ENCODE measurements at regions not wholly inside any gene's neighbourhood (a gene's known extent, or its start where the extent isn't known, plus 50 kb on each side); places are given as distances from the start of the nearest gene placed in this dataset.
A peak's percentile ranks its signal among the peaks of the same experiment; 100 is the strongest.

- DNase-seq, result no peak
These were observed 448.4 kb downstream of the COG6 start for GRCh38 chr13:40103864-40104263.

DNA sequence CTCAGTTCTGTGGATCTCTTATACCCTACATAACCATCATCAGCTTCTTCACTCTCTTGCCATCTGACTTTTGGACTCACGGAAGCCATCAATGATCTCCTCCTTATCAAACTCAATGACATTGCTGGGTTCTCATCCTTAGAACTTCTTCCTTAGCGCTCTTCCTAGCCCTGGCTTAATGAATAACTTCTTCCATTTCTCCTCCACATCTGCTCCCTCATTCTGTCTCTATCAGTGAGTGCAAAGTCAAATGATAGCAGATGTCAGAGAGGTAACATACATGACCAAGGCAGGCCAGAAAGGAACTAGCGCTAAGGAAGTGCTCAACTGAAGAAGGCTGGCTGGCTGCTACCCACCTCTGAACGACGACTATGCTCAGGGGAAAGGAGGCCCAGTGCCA lies 449.8 kb downstream of the COG6 start:
- DNase-seq, result no peak

DNA sequence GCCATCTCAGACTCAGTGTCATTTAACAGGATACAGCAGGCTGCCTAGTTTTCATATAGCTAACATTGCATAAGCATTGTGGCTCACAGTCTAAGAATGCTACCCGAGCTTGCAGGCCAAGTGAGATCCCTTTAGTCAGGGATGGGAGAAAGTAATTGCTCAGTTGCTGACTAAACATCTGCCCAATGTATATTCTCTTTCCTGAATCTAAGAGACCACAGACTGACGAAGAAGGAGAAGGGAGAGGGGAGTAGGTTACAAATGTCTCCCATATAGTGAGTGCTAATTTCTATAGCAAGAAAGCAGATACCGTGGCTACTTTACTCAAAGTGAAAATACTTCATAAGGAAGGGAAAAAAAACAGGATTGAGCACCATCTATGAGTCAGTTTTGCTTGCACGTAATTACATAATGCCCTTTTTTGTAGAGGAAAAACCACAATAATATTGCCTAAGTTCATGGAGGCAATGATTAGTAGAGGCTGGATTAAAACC lies 453.9 kb downstream of the COG6 start:
- no peak for DNase-seq

DNA sequence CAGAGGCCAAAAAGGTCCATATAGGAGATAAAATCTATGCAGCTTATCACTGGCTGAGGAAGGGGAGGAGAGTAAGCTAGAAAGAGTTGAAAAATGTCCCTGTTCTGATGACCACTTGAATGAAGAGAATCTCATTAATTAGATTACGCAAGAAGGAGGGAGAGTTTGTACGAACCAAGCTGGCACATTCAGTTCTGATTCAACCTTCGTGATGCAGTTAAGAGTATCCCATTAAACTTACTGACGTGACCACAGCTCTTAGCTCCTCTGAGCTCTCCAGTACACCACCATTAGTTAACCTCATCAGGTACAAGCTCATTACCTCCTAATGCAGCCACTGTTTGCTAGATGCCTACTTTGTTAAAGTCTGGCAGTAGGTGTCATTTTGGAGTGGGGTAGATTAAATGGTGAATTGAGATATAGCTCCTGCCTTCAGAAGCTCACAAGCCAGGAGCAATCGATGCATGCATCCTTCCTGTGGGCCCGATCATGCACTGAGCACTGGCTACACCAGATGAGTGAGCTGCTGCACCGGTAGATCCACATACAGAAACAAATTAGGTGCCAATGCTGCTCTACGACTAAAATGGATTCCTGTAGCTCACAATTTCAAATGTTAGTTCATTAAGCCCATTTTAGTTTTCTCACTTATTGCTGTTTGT lies 458.3 kb downstream of the COG6 start:
- DNase-seq, result no peak

DNA sequence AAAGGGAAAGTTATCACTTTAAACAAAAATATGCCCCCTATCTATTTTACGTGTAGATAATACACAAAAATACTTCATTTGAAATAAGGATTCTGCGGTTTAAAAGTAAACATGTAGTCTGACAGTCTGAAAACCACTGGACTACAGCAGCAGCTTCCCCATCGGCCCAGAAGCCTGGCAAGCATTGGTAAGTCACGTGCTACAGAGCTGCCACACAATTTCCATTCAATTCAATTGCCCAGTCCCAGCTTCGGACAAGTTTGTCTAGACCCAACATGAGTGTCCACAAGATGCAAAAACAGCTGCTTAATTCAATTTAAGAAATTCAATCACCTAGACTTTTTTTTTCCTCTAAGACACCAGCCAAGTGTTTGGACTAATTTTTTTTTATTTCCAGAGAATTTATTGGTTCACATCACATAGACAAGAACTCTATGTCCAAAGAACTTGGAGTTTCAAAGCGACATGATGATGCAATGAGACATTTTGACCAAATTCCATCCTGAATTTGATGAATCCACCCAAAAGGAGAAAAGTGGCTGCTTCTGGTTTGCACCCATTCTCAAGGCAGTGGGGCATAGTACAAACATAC lies 458.9 kb downstream of the COG6 start:
- DNase-seq, result peak in 10 of 58 donors; percentile 1 to 45 (median 6)

DNA sequence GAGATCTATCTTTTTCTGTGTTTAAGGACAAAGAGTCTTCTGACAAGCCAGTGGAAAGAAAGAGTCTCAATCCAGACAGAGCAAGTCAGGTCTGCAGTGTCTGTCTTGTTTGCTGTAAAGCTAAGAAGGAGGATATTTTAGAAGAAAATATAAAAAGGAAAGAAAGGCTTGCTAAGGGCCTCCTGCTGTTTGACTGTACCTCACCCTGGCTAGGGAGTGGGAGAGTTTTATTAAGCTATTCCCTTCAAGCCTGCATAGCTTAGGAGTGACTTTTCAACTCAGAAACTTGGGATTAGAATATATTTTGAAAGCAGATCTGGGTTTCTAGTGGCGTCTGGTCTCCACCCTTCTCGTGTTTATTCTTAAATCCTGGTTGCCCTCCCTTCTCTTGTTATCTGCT lies 460.0 kb downstream of the COG6 start:
- peak in 2 of 58 donors; percentile 4 to 7 for DNase-seq

DNA sequence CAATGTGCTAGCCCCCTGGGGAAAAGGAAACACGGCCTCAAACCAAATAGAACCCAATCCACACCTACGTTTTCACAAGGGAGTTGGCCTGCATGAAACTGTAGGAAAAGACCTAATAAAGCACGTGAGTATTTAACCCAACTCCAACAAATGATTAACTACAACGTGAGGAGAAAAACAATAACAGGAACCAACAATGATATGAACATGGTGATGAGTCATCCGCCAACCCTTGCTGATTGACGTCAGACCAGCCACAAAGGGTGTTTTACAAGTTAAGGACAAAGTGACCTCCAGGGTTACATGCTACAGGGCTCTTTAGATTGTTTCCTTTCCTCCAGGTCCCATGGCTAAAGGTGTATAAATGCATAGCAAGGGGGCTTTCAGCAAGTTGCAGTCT lies 460.5 kb downstream of the COG6 start:
- peak in 1 of 58 donors; percentile 40 for DNase-seq

DNA sequence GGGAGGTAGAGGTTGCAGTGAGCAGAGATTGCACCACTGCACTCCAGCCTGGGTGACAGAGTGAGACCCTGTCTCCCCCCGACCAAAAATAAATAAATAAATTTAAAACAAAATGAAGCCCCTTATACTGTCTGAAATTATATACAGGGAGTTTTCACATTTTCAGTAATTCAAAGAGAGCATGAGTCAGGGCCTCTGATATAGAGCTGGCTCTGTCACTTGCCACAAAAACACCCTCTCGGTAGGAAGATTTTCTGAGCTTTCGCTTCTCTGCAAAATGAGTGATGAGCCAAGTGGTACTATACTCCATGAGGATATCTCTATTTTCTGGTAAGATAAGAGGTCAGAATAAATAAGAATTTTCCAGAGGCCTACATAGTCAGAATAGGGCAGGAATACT lies 462.9 kb downstream of the COG6 start:
- no peak for DNase-seq

GRCh38 chr13:40119852-40120251 lies 464.4 kb downstream of the COG6 start:
- DNase-seq, result no peak

- DNase-seq, result no peak
These were observed 464.8 kb downstream of the COG6 start for GRCh38 chr13:40120288-40120687.

DNA sequence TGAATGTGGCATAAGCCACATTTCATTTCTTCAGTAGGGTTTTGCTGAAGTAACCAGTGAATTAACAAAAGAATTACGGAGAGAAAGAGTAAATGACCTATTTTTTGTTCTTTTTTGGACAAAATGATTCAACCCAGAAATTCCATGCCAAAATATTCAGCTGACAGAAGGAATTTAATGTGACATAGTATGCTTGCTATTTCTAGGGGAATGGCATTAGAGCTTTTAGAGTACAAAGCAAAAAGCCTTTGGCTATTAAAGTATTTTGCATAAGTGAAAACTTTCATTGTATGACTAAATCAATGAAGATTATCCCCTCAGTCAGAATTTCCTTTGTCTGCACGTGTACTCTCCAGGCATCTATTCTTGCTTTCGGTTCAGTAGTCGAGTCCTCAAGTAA lies 465.3 kb downstream of the COG6 start:
- no peak for DNase-seq

GRCh38 chr13:40121722-40122121 lies 466.3 kb downstream of the COG6 start:
- no peak for DNase-seq

DNA sequence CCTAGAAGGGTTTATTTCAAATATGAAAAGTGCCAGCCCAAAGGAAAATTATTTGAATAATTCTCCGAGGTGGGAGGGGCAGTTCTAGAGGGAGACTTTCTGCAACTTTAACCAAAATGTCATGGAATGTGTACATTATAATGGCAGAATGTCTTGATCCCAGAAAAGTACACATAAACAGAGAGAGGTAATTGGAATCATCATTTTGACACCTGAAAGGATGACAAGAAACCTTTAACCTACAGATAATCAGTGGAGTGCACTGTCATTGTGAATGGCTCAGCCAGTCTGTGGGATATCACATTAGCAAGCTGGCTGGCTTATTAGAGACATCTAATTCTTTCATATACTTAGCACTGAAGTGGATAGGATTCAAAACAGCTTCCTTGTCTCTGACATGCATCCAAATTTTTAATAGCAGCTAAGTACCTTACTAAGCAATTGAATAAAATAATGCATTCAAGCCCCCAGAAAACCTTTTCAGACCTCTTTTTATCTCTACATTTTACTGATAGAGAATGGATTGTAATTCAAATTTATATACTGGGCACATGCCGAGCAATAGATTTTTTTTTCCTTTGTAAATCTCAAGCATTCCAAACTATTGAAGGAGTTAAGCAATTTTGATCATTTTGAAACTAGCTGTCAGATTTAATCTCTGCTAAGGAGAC lies 468.6 kb downstream of the COG6 start:
- no peak for DNase-seq

DNA sequence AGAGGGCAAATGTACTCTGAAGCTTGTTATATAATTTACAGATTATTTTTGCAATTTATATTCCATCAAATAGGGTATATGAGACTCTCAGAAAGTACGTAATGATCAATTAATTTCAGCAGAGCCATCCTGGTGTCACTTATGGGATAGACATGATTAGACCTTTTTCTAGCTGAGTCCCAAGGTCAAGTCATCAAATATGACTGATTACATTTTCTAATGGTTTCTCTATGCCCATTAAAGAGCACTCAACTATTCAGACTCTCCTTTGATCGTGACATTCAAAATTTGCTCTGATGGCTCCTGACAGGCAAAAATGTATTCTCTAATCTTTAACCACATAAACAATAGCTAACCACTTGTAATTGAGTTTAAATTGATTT lies 469.2 kb downstream of the COG6 start:
- DNase-seq, result no peak

DNA sequence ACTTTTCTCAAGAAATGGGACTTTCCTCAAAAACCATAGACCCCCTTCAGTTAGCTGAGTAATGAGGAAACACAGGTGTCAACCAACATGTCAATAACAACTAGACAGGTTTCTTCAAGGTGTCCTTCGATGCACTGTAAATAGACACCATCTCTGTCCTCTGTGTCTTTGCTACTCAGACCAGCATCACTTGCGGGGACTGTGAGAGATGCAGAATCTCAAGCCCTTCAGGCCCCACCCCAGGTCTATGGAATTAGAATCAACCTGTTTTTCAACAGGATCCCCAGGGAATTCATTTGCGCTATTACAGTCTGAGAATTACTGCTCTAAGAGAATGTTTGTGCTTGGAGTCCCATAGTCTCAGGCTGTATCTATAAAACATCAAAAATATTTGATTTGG lies 469.9 kb downstream of the COG6 start:
- DNase-seq, result no peak

DNA sequence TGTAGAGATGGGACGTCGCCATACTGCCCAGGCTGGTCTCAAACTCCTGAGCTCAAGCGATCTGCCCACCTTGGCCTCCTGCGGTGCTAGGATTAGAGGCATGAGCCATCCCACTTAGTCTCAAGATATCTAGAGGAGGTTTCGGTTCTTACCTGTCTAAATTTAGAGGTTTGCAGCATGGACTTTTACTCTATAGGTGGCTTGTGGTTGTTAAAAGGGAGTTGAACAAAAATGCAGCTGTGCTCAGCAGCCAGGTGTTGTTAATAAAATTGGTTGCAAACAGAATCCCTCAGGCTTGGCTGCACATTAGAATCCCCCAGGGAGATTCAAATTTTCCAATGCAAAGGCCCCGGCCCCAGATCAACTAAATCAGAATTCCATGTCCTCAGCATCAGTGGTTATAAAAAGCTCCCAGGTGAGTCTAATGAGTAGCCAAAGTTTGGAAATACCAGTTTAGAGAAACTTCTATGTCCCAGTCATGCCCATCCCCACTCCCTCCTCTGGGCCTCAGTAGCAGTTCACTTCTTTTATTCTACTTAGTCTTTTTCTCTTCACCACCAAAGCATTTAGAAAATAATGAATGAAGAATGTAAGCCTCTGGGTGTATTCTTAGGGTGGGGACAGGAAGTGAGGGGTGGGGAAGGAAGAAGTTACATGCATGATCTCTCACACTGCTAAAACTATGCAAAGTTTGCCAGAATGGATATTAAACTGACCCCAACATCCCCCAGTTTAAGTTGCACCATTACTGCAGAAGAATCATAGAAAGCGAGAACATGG lies 471.0 kb downstream of the COG6 start:
- DNase-seq, result no peak

GRCh38 chr13:40127476-40127875 lies 472.0 kb downstream of the COG6 start:
- no peak for DNase-seq

DNA sequence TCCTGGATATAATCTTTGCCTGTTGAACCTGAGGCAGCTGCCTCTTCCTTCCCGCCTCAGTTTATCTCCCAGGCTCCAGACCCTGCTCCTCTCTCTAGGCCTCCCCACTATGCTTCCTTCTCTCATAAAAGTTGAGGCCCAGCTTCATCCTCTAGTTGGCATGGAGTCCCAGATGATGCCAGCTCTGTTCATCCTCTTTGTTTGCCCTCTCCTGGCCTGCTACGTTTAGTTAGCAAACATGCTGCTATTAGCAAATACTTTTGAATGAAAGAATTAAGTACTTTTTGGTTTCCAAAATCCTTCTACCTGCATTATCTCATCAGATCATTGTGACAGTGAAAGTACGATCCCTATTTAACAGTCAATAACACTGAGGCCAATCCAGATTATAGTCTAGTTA lies 472.5 kb downstream of the COG6 start:
- no peak for DNase-seq

- DNase-seq, result no peak
These were observed 474.0 kb downstream of the COG6 start for GRCh38 chr13:40129467-40129866.

DNA sequence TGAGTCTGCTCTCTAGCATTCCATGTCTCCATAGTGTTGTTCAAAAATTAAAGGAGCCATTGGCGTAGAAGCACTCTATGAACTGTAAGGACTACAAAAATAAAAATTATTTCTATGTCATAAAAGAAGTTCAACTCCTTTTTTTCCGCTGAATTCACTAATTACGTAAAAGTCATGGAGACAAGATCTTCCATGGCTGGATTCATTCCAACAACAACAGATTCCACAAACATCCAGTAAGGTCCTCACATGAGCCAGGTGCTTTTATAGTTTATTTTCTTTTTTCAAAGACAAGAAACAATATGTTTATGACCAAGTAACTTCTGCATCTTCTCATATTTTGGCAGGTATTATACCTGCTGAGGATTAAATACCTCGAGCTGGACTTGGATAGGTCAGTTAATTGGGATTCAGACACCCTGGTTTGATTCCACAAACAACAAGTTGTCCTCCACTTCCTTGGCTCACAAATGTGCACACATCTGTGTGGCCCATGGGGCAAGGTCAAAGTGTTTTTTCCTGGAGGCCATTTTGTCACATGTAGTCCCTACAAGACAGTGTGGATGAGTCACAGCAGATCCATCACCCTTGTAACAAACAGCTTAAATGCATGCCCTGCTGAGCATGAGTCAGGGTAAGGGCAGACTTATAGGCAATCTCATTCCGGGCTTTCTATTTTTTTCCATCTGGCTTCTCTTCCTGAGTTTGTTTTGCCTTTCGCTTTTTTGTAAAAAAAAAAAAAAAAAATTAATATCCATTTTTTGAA lies 475.6 kb downstream of the COG6 start:
- DNase-seq, result no peak

- DNase-seq, result no peak
These were observed 476.8 kb downstream of the COG6 start for GRCh38 chr13:40132249-40132648.
